ENCODE measurements at regions not wholly inside any gene's neighbourhood (a gene's known extent, or its start where the extent isn't known, plus 50 kb on each side); places are given as distances from the start of the nearest gene placed in this dataset.

DNA sequence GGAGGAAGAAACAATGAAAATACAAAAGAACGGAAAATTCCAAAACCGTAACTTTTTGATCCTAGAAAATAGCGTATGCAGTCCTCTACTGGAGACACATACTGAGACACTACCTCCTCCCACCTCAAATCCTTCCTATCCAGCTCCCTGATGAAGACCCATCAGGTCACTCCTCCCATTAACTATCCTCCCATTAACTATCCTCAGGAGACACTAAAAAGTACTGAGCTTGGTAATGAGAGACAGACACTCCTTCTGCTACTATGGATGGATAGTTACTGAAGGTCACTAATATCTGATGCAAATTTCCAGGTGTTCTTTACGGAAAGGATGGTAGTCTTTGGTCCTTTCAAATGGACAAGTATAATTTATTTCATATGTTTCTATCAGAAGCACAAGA lies 237.5 kb upstream of the BLID start:
- Mint-ChIP-seq H3K4me1 (no peaks in the 10 kb centered on the region), H3K4me3 (no peak overlapping the region), H3K27me3 (no peaks in the 10 kb centered on the region), H3K9me3 (peaks cover 3% of the 10 kb centered on the region), H3K27ac (no peak overlapping the region), H3K36me3 (ENCODE audit: low read depth) (no peaks in the 10 kb centered on the region)
- no peak for DNase-seq
- intact Hi-C loops (cut with micrococcal nuclease), result no loop called here

GRCh38 chr11:122348659-122349409 lies 232.8 kb upstream of the BLID start:
- Mint-ChIP-seq H3K9me3 (no peaks in the 10 kb centered on the region), H3K36me3 (ENCODE audit: low read depth) (no peaks in the 10 kb centered on the region), H3K27me3 (no peaks in the 10 kb centered on the region), H3K27ac (no peak overlapping the region), H3K4me1 (no peaks in the 10 kb centered on the region), H3K4me3 (no peak overlapping the region)
- no peak for DNase-seq
- intact Hi-C loops (cut with micrococcal nuclease), result no loop called here

GRCh38 chr11:122346006-122346405 lies 230.0 kb upstream of the BLID start:
- DNase-seq, result no peak
- intact Hi-C loops (cut with micrococcal nuclease), result no loop called here
- Mint-ChIP-seq H3K36me3 (ENCODE audit: low read depth) (no peaks in the 10 kb centered on the region), H3K9me3 (no peaks in the 10 kb centered on the region), H3K27ac (no peak overlapping the region), H3K4me3 (no peak overlapping the region), H3K27me3 (no peaks in the 10 kb centered on the region), H3K4me1 (no peaks in the 10 kb centered on the region)

- no peak overlapping the region for H3K27ac Mint-ChIP-seq
- intact Hi-C loops (cut with micrococcal nuclease), result no loop called here
- no peak overlapping the region for H3K4me3 Mint-ChIP-seq
- H3K36me3 Mint-ChIP-seq (ENCODE audit: low read depth), result no peaks in the 10 kb centered on the region
- no peak for DNase-seq
- no peaks in the 10 kb centered on the region for H3K4me1 Mint-ChIP-seq
- no peaks in the 10 kb centered on the region for H3K27me3 Mint-ChIP-seq
- H3K9me3 Mint-ChIP-seq, result no peaks in the 10 kb centered on the region
These were observed 229.6 kb upstream of the BLID start for GRCh38 chr11:122345586-122345985.

DNA sequence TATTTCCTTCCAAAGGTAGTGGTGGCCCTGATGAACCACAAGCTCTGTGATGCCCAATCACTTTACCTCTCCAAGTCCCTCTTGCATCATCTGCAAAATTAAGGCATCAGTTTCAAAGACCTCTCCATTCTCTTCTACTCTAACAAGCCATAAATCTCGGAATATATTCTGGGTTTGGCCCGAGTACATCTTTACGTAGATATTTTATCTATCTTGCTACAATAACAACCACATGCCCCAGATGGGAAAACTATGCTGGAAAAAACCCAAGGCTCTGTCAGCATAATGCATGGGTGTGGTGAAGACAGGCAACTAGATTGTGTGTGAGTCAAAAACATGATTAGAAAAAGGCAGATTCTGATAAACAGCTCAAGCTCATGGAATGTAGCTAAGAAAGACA lies 228.2 kb upstream of the BLID start:
- no peaks in the 10 kb centered on the region for H3K4me1 Mint-ChIP-seq
- no peak for DNase-seq
- no peaks in the 10 kb centered on the region for H3K27me3 Mint-ChIP-seq
- H3K27ac Mint-ChIP-seq, result no peak overlapping the region
- H3K9me3 Mint-ChIP-seq, result no peaks in the 10 kb centered on the region
- no peak overlapping the region for H3K4me3 Mint-ChIP-seq
- H3K36me3 Mint-ChIP-seq (ENCODE audit: low read depth), result no peaks in the 10 kb centered on the region
- intact Hi-C loops (cut with micrococcal nuclease), result no loop called here

DNA sequence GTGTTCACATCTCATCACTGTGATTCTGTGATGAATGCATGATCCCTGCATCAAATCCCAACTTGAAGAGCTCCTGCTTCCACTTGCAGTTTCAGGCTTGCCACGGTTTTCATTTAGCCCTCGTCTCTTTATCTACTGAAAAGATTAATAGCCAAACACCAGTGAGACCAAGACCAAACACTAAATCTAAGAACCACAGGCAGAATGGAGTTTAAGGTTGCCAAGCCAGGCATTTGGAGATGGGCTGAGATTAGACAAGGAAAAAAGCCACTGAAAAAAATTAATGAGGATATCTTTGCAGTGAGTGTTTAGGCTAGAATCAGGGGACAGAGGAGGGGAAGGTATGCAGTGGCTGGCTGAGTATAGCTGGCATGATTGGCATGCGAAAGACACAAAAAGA lies 227.2 kb upstream of the BLID start:
- Mint-ChIP-seq H3K27me3 (no peaks in the 10 kb centered on the region), H3K4me1 (no peaks in the 10 kb centered on the region), H3K4me3 (no peak overlapping the region), H3K9me3 (no peaks in the 10 kb centered on the region), H3K27ac (no peak overlapping the region), H3K36me3 (ENCODE audit: low read depth) (no peaks in the 10 kb centered on the region)
- intact Hi-C loops (cut with micrococcal nuclease), result no loop called here
- DNase-seq, result no peak

- Mint-ChIP-seq H3K4me3 (no peak overlapping the region), H3K9me3 (no peaks in the 10 kb centered on the region), H3K27me3 (no peaks in the 10 kb centered on the region), H3K36me3 (ENCODE audit: low read depth) (no peaks in the 10 kb centered on the region), H3K4me1 (no peaks in the 10 kb centered on the region), H3K27ac (no peak overlapping the region)
- DNase-seq, result no peak
- intact Hi-C loops (cut with micrococcal nuclease), result no loop called here
These were observed 226.2 kb upstream of the BLID start for GRCh38 chr11:122342089-122342744.

- H3K27me3 Mint-ChIP-seq, result no peaks in the 10 kb centered on the region
- H3K27ac Mint-ChIP-seq, result no peak overlapping the region
- no peak for DNase-seq
- intact Hi-C loops (cut with micrococcal nuclease), result no loop called here
- no peak overlapping the region for H3K4me3 Mint-ChIP-seq
- no peaks in the 10 kb centered on the region for H3K4me1 Mint-ChIP-seq
- no peaks in the 10 kb centered on the region for H3K36me3 Mint-ChIP-seq (ENCODE audit: low read depth)
- no peaks in the 10 kb centered on the region for H3K9me3 Mint-ChIP-seq
These were observed 225.5 kb upstream of the BLID start for GRCh38 chr11:122341477-122341876.

GRCh38 chr11:122340607-122341290 lies 224.7 kb upstream of the BLID start:
- H3K9me3 Mint-ChIP-seq, result no peaks in the 10 kb centered on the region
- H3K27ac Mint-ChIP-seq, result no peak overlapping the region
- intact Hi-C loops (cut with micrococcal nuclease), result no loop called here
- H3K4me1 Mint-ChIP-seq, result no peaks in the 10 kb centered on the region
- H3K27me3 Mint-ChIP-seq, result no peaks in the 10 kb centered on the region
- no peaks in the 10 kb centered on the region for H3K36me3 Mint-ChIP-seq (ENCODE audit: low read depth)
- no peak for DNase-seq
- no peak overlapping the region for H3K4me3 Mint-ChIP-seq

DNA sequence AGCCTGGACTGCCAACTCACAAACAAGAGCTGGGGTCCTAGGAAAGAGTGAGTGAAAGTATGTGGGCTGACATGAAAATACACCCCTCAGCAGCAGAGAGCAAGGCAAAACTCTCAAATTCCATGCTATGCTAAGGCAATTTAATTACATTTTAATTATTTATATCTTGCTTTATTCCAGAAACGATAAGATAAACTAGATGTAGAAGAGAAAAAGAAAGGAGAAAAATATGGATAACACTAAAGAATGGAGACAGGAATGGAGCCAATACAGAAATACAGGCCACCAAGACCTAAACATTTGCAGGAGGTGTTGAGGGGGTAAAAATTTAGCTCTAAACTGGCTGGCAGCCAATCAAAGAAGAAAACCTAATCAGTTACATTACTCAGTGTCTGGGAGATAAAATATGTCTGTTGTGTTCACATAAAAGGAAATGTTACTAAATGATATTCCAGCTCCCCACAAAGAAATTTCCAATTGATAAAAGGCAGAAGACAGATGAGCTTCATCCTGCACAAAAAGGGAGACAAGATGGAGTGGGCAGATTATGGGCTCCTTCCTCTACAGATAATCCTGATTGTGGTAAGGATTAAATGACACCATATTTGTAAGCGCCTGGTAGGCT lies 223.5 kb upstream of the BLID start:
- H3K9me3 Mint-ChIP-seq, result no peaks in the 10 kb centered on the region
- intact Hi-C loops (cut with micrococcal nuclease), result no loop called here
- H3K27me3 Mint-ChIP-seq, result no peaks in the 10 kb centered on the region
- no peak for DNase-seq
- H3K4me1 Mint-ChIP-seq, result no peaks in the 10 kb centered on the region
- H3K4me3 Mint-ChIP-seq, result no peak overlapping the region
- no peaks in the 10 kb centered on the region for H3K36me3 Mint-ChIP-seq (ENCODE audit: low read depth)
- H3K27ac Mint-ChIP-seq, result no peak overlapping the region

GRCh38 chr11:122337704-122338103 lies 221.7 kb upstream of the BLID start:
- intact Hi-C loops (cut with micrococcal nuclease), result no loop called here
- no peaks in the 10 kb centered on the region for H3K4me1 Mint-ChIP-seq
- H3K4me3 Mint-ChIP-seq, result no peak overlapping the region
- H3K27me3 Mint-ChIP-seq, result no peaks in the 10 kb centered on the region
- no peak for DNase-seq
- H3K9me3 Mint-ChIP-seq, result no peaks in the 10 kb centered on the region
- no peaks in the 10 kb centered on the region for H3K36me3 Mint-ChIP-seq (ENCODE audit: low read depth)
- H3K27ac Mint-ChIP-seq, result no peak overlapping the region

GRCh38 chr11:122337241-122337640 lies 221.2 kb upstream of the BLID start:
- H3K27me3 Mint-ChIP-seq, result no peaks in the 10 kb centered on the region
- intact Hi-C loops (cut with micrococcal nuclease), result no loop called here
- DNase-seq, result no peak

DNA sequence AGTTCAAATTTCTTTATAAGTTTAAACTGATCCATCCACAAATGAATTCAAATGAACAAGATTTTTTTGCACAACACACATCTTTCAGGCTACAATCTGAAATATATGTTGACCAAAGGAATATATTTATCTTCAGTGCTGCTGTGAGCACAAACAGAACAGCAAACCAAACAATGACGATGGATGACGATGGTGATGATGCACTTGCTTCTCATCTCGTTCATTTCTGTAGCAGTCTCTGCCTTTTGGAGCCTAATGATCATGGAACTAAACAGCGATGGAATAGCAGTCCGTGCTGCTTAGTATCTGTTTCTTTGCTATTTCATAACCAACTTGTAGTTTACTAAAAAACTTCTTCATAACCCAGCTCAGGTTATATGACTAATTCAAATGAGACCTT lies 220.7 kb upstream of the BLID start:
- no peak overlapping the region for H3K27ac Mint-ChIP-seq
- no peaks in the 10 kb centered on the region for H3K4me1 Mint-ChIP-seq
- intact Hi-C loops (cut with micrococcal nuclease), result no loop called here
- no peak overlapping the region for H3K4me3 Mint-ChIP-seq
- no peak for DNase-seq
- no peaks in the 10 kb centered on the region for H3K27me3 Mint-ChIP-seq
- no peaks in the 10 kb centered on the region for H3K9me3 Mint-ChIP-seq
- H3K36me3 Mint-ChIP-seq (ENCODE audit: low read depth), result no peaks in the 10 kb centered on the region

More at GRCh38 chr11:122337241-122337640, 221.2 kb upstream of the BLID start:
- no peaks in the 10 kb centered on the region for H3K36me3 Mint-ChIP-seq (ENCODE audit: low read depth)
- no peak overlapping the region for H3K4me3 Mint-ChIP-seq
- H3K9me3 Mint-ChIP-seq, result no peaks in the 10 kb centered on the region
- H3K27ac Mint-ChIP-seq, result no peak overlapping the region
- H3K4me1 Mint-ChIP-seq, result no peaks in the 10 kb centered on the region

Measured in activated CD4-positive, alpha-beta T cell treated with anti-CD3 and anti-CD28 coated beads, Interleukin-2, amount 10 ng/mL, durations not matched to agents 24 days and 14 days (primary cell).